Testis (tissue), 2 donors: ENCODE measurements at regions not wholly inside any gene's neighbourhood (a gene's known extent, or its start where the extent isn't known, plus 50 kb on each side); places are given as distances from the start of the nearest gene placed in this dataset.

Experiments
- DNase-seq: peaks from one replicate; pipeline ENCODE4 v3.0.0-alpha.2; 2019
- H3K27ac ChIP-seq, 2 donors: fragments of 200-600 bp; sonication (generic); one replicate each; pipeline ENCODE4 v1.5.1; 2019
- H3K27me3 ChIP-seq: fragments of 200-600 bp; sonication (generic); one replicate; pipeline ENCODE4 v1.5.1; 2019
- H3K36me3 ChIP-seq: fragments of 200-600 bp; sonication (generic); one replicate; pipeline ENCODE4 v1.5.1; 2017; ENCODE audit warnings: low read depth; ENCODE audit errors: missing control alignments
- H3K4me1 ChIP-seq: fragments of 200-600 bp; sonication (generic); one replicate; pipeline ENCODE4 v1.5.1; 2019
- H3K4me3 ChIP-seq, 2 donors: fragments of 200-600 bp; sonication (generic); one replicate each; pipeline ENCODE4 v1.5.1; 2017 to 2019
- H3K9me3 ChIP-seq: fragments of 200-600 bp; sonication (generic); one replicate; pipeline ENCODE4 v1.5.1; 2017
- POLR2A ChIP-seq: fragments of 450-650 bp; IDR thresholded peaks from one replicate; pipeline ENCODE4 v1.6.1; 2017; ENCODE audit warnings: antibody characterized with exemption, mild to moderate bottlenecking, moderate library complexity
- WGBS, 2 donors: methylation state at CpG; one replicate each; pipeline ENCODE4 v1.1.5; 2018; 5-methylcytosine and 5-hydroxymethylcytosine counted together
- intact Hi-C: fragments of 100-400 bp; cut with DNase I; formaldehyde crosslinking; loops from one replicate; pipeline ENCODE4 v1.15.1; 2023; ENCODE audit warnings: low total_unique reads
- TF ChIP-seq, protein P1 (sequence below), 3 experiments: fragments of 450-650 bp in 2 of 3; fragments of 200-600 bp in 1 of 3; sonication (generic) in 1 of 3; IDR thresholded peaks; one replicate each; pipeline ENCODE4 v1.5.1; 2016 to 2019; ENCODE audit warnings: antibody characterized with exemption in 3 of 3, mild to moderate bottlenecking in 2 of 3, moderate library complexity in 1 of 3

- Histone ChIP-seq H3K27me3 (no peaks in the 10 kb centered on the region), H3K9me3 (no peaks in the 10 kb centered on the region), H3K4me1 (no peaks in the 10 kb centered on the region), H3K27ac (no peak overlapping the region), H3K36me3 (no peaks in the 10 kb centered on the region), H3K4me3 (no peak overlapping the region)
- TF ChIP-seq, protein P1, sequence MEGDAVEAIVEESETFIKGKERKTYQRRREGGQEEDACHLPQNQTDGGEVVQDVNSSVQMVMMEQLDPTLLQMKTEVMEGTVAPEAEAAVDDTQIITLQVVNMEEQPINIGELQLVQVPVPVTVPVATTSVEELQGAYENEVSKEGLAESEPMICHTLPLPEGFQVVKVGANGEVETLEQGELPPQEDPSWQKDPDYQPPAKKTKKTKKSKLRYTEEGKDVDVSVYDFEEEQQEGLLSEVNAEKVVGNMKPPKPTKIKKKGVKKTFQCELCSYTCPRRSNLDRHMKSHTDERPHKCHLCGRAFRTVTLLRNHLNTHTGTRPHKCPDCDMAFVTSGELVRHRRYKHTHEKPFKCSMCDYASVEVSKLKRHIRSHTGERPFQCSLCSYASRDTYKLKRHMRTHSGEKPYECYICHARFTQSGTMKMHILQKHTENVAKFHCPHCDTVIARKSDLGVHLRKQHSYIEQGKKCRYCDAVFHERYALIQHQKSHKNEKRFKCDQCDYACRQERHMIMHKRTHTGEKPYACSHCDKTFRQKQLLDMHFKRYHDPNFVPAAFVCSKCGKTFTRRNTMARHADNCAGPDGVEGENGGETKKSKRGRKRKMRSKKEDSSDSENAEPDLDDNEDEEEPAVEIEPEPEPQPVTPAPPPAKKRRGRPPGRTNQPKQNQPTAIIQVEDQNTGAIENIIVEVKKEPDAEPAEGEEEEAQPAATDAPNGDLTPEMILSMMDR (IDR thresholded peaks at IDR 0.05), result no peak
- TF ChIP-seq POLR2A, result no peak
- no peak for DNase-seq
- intact Hi-C loops, result no loop called here
- 94% methylated on average over 1 of the region's 1 CpG for WGBS, 2 donors
These were observed 580.5 kb downstream of the TLE1 start for GRCh38 chr9:81108821-81109220.

DNA sequence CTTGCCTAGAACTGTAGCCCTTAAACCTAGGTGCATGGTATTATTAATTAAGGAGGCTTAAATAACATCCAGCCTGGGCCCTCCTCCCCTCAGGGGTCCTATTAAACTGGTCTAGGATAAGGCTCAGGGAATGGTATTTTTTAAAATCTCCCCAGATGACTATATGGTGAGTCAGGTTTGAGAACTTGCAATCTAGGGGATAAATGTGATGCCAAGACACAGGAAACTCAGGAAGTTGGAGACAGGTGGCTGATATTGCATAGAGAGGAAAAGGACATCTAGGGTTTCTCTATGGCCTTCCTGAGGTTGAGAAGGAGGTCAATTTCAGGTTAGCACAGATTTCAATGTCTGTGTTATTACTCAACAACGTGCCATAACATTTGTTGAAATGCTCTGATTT, 581.0 kb downstream of the TLE1 start:
- H3K4me1 ChIP-seq, result no peaks in the 10 kb centered on the region
- no peak overlapping the region for H3K27ac ChIP-seq
- H3K4me3 ChIP-seq, result no peak overlapping the region
- intact Hi-C loops, result no loop called here
- H3K9me3 ChIP-seq, result no peaks in the 10 kb centered on the region
- TF ChIP-seq, protein P1 (IDR thresholded peaks at IDR 0.05), result no peak
- TF ChIP-seq POLR2A, result no peak
- 81 to 90% methylated on average over 1 of the region's 1 CpG for WGBS, 2 donors
- no peak for DNase-seq
- no peaks in the 10 kb centered on the region for H3K27me3 ChIP-seq
- H3K36me3 ChIP-seq, result no peaks in the 10 kb centered on the region

DNA sequence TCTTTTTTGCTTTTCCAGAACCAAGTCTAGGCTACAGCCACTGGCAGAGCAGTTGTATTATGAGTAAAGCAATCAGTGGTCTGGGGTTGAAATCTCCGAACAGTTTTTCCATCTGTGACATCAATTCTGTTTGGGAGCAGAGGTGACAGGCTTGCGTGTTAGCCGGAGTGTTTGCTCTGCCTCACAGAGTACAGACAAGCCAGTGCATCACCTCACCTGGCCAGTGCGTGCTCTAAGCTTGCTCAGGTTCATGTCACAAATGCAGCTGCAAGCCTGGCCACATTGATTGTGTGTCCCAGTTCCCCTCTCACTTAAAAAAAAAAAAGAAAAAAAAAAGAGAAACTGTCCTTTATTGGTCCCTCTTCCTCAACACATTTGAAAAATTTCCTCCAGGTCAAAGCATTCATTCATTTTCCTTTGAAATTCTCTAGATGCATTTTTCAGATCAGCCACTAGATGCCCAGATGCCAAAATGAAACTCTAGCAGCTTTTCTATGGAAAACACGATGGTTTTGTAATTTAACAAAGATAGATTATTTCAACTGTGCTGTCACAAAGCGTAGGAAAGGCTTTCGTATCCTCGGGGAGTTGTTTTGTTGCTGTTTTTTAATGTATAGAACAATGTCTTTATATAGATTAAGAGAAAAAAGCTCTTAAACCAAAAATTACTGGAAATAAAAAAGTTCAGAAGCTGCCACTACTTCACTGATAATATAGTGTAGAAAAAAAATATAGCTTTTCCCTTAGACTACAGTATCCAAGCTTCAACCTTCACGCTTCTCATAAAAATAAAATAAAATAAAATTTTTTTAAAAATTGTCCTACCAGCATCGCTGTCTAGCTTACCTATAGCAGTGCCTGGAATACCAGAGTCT, 585.5 kb downstream of the TLE1 start:
- Histone ChIP-seq H3K27me3 (no peaks in the 10 kb centered on the region), H3K27ac (no peak overlapping the region), H3K4me1 (no peaks in the 10 kb centered on the region), H3K9me3 (no peaks in the 10 kb centered on the region), H3K36me3 (no peaks in the 10 kb centered on the region), H3K4me3 (no peak overlapping the region)
- no peak for DNase-seq
- 78 to 79% methylated on average over 10 of the region's 10 CpGs for WGBS, 2 donors
- intact Hi-C loops, result no loop called here
- TF ChIP-seq, protein P1 (IDR thresholded peaks at IDR 0.05), result peak in 2 of 3 experiments; percentile 29 to 53
- no peak for TF ChIP-seq POLR2A

DNA sequence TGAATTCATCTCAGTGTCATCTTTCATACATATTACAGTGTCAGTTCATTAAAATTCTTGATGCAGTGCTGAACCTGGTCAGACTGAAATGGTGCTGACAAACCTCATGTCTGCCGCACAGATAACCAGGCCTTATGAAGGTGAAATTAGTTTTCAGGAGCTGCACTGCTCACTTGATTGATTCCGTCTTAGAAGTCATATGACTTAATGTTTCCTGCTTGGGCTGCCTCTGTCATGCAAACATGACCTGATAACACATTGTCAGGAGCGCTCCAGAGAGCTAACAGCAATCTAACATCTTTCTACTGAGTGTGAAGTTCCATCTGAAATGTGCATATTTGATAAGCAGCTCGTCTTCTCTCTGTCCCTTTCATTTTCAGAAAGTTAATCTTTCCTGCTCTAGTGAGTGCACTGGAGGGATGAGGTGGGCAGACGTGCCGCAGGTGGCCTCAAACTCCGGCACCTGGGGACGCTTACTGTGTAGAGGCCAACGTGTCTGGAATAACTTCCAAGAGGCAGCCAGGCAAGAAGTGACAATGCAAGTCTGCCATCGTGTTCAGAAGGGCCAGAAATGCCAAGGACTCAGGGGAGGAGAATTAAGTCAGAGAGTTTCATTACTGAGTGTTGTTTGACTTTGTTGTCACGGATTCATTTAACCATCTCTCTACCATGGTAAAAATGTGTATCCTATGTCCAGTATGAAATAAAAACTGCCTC, 592.1 kb downstream of the TLE1 start:
- Histone ChIP-seq H3K4me1 (no peaks in the 10 kb centered on the region), H3K36me3 (no peaks in the 10 kb centered on the region), H3K27me3 (no peaks in the 10 kb centered on the region), H3K27ac (no peak overlapping the region), H3K4me3 (no peak overlapping the region), H3K9me3 (no peaks in the 10 kb centered on the region)
- DNase-seq, result no peak
- intact Hi-C loops, result no loop called here
- TF ChIP-seq POLR2A, result no peak
- TF ChIP-seq, protein P1 (IDR thresholded peaks at IDR 0.05), result no peak
- 80 to 81% methylated on average over 11 of the region's 11 CpGs for WGBS, 2 donors
